Midbrain (tissue), 1 donor: ENCODE measurements at regions not wholly inside any gene's neighbourhood (a gene's known extent, or its start where the extent isn't known, plus 50 kb on each side); places are given as distances from the start of the nearest gene placed in this dataset.
A peak's percentile ranks its signal among the peaks of the same experiment; 100 is the strongest.
"Not testable (repeated sequence)": the region's sequence is repeated elsewhere in the genome, so short reads cannot be mapped to it uniquely, and the experiment has no call there.

Source experiments
- DNase-seq: peaks from one replicate; lab custom pipeline; 2025; lab: John Stamatoyannopoulos, UW

- no peak for DNase-seq
Measured at GRCh38 chr10:7069706-7070105, 341.1 kb downstream of the SFMBT2 start.

GRCh38 chr10:7056216-7056615 is 354.6 kb downstream of the SFMBT2 start:
- peak; percentile 13 for DNase-seq

- DNase-seq, result no peak
Measured at GRCh38 chr10:7054915-7055314, 355.9 kb downstream of the SFMBT2 start.

- DNase-seq, result no peak
Measured at GRCh38 chr10:7053195-7053594, 357.6 kb downstream of the SFMBT2 start.

GRCh38 chr10:7050024-7050423 is 360.8 kb downstream of the SFMBT2 start:
- DNase-seq, result not testable (repeated sequence)

- no peak for DNase-seq
Measured at GRCh38 chr10:7048061-7048460, 362.8 kb downstream of the SFMBT2 start.

- no peak for DNase-seq
Measured at GRCh38 chr10:7046615-7047014, 364.2 kb downstream of the SFMBT2 start.

GRCh38 chr10:7045891-7046599 is 364.8 kb downstream of the SFMBT2 start:
- DNase-seq, result peak; percentile 13

- no peak for DNase-seq
Measured at GRCh38 chr10:7043055-7043653, 367.7 kb downstream of the SFMBT2 start.

GRCh38 chr10:7042419-7043054 is 368.3 kb downstream of the SFMBT2 start:
- DNase-seq, result no peak

- DNase-seq, result no peak
Measured at GRCh38 chr10:7042000-7042399, 368.8 kb downstream of the SFMBT2 start.

GRCh38 chr10:7040681-7041080 is 370.2 kb downstream of the SFMBT2 start:
- no peak for DNase-seq

GRCh38 chr10:7039859-7040258 is 371.0 kb downstream of the SFMBT2 start:
- no peak for DNase-seq

- no peak for DNase-seq
Measured at GRCh38 chr10:7038416-7038815, 372.4 kb downstream of the SFMBT2 start.

- not testable (repeated sequence) for DNase-seq
Measured at GRCh38 chr10:7037434-7037833, 373.4 kb downstream of the SFMBT2 start.

- DNase-seq, result no peak
Measured at GRCh38 chr10:7036951-7037350, 373.9 kb downstream of the SFMBT2 start.

- no peak for DNase-seq
Measured at GRCh38 chr10:7035126-7035761, 375.6 kb downstream of the SFMBT2 start.

- no peak for DNase-seq
Measured at GRCh38 chr10:7033031-7033430, 377.8 kb downstream of the SFMBT2 start.

- no peak for DNase-seq
Measured at GRCh38 chr10:7030134-7030855, 380.5 kb downstream of the SFMBT2 start.

- DNase-seq, result no peak
Measured at GRCh38 chr10:7029672-7030071, 381.2 kb downstream of the SFMBT2 start.

GRCh38 chr10:7028809-7029166 is 382.0 kb downstream of the SFMBT2 start:
- no peak for DNase-seq
